ENCODE measurements at regions not wholly inside any gene's neighbourhood (a gene's known extent, or its start where the extent isn't known, plus 50 kb on each side); places are given as distances from the start of the nearest gene placed in this dataset.
"Not testable (repeated sequence)": the region's sequence is repeated elsewhere in the genome, so short reads cannot be mapped to it uniquely, and the experiment has no call there.

- DNase-seq = no peak
- 59 to 71% methylated on average over 4 of the region's 4 CpGs for WGBS, 2 donors
- no peaks in the 10 kb centered on the region for H3K36me3 ChIP-seq (ENCODE audit: control insufficient read depth in 1 of 2, insufficient read depth in 2 of 2, low read length in 1 of 2)
Observed at GRCh38 chr16:48956620-48957019, 325.0 kb downstream of the CBLN1 start.

GRCh38 chr16:48955837-48956236 is 325.8 kb downstream of the CBLN1 start:
- intact Hi-C loops (cut with DNase I) = no loop called here
- H3K27ac ChIP-seq (ENCODE audit: low read depth in 1 of 2, low read length in 2 of 2) = no peak overlapping the region
- ATAC-seq (ENCODE audit: low FRiP score) (no peak), DNase-seq (no peak)
- no peaks in the 10 kb centered on the region for H3K4me1 ChIP-seq (ENCODE audit: control insufficient read depth in 1 of 2, insufficient read depth in 2 of 2, low read length in 2 of 2)
- no peaks in the 10 kb centered on the region for H3K9me3 ChIP-seq (ENCODE audit: control insufficient read depth, low read length)
- WGBS, 2 donors = 46% methylated on average over 3 of the region's 3 CpGs
- H3K4me3 ChIP-seq (ENCODE audit: low read length in 2 of 2) = no peak overlapping the region
- H3K36me3 ChIP-seq (ENCODE audit: control insufficient read depth in 1 of 2, insufficient read depth in 2 of 2, low read length in 1 of 2) = no peaks in the 10 kb centered on the region
- H3K27me3 ChIP-seq (ENCODE audit: control insufficient read depth in 1 of 2, insufficient read depth in 2 of 2, low read length in 1 of 2) = no peaks in the 10 kb centered on the region

More at GRCh38 chr16:48956620-48957019, 325.0 kb downstream of the CBLN1 start:
- no peak overlapping the region for H3K4me3 ChIP-seq (ENCODE audit: low read length in 2 of 2)
- no peak for ATAC-seq (ENCODE audit: low FRiP score)
- no peaks in the 10 kb centered on the region for H3K4me1 ChIP-seq (ENCODE audit: control insufficient read depth in 1 of 2, insufficient read depth in 2 of 2, low read length in 2 of 2)
- no peaks in the 10 kb centered on the region for H3K27me3 ChIP-seq (ENCODE audit: control insufficient read depth in 1 of 2, insufficient read depth in 2 of 2, low read length in 1 of 2)
- no peaks in the 10 kb centered on the region for H3K9me3 ChIP-seq (ENCODE audit: control insufficient read depth, low read length)
- H3K27ac ChIP-seq (ENCODE audit: low read depth in 1 of 2, low read length in 2 of 2) = no peak overlapping the region
- intact Hi-C loops (cut with DNase I) = no loop called here

DNA sequence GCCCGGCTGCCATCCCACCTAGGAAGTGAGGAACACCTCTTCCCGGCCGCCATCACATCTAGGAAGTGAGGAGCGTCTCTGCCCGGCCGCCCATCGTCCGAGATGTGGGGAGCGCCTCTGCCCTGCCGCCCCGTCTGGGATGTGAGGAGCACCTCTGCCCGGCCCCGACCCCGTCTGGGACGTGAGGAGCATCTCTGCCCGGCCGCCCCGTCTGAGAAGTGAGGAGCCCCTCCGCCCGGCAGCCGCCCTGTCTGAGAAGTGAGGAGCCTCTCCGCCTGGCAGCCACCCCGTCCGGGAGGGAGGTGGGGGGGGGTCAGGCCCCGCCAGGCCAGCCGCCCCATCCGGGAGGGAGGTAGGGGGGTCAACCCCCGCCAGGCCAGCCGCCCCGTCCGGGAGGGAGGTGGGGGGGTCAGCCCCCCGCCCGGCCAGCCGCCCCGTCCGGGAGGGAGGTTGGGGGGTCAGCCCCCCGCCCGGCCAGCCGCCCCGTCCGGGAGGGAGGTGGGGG is 330.0 kb downstream of the CBLN1 start:
- H3K4me1 ChIP-seq (ENCODE audit: control insufficient read depth in 1 of 2, insufficient read depth in 2 of 2, low read length in 2 of 2); H3K4me3 ChIP-seq (ENCODE audit: low read length in 2 of 2); H3K27me3 ChIP-seq (ENCODE audit: control insufficient read depth in 1 of 2, insufficient read depth in 2 of 2, low read length in 1 of 2); H3K9me3 ChIP-seq (ENCODE audit: control insufficient read depth, low read length); DNase-seq; H3K27ac ChIP-seq (ENCODE audit: low read depth in 1 of 2, low read length in 2 of 2); ATAC-seq (ENCODE audit: low FRiP score); H3K36me3 ChIP-seq (ENCODE audit: control insufficient read depth in 1 of 2, insufficient read depth in 2 of 2, low read length in 1 of 2); intact Hi-C loops (cut with DNase I): not testable (repeated sequence)
- 90 to 92% methylated on average over 20 to 35 of the region's 41 CpGs for WGBS, 2 donors

DNA sequence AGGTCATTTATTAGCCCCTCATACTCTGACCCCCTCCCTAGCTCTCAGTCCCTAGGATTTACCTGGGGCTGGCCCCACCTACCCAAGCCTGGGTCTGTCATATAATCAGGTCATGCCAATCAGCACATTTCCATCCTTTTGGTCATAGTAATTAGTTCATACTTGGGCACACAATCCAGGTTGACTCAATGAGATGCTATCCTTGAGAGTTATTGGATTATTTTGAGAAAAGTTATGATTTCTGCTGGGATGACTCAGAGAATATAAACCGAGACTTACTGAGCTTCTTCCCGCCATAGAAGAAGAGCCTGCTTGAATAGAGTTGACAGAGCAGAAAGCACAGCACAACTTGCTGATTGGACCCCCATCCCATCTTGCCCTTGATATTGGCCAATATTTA is 331.5 kb downstream of the CBLN1 start:
- 85 to 90% methylated on average over 2 of the region's 2 CpGs for whole genome bisulfite sequencing, 2 donors
- no peaks in the 10 kb centered on the region for H3K36me3 ChIP-seq (ENCODE audit: control insufficient read depth in 1 of 2, insufficient read depth in 2 of 2, low read length in 1 of 2)
- H3K27me3 ChIP-seq (ENCODE audit: control insufficient read depth in 1 of 2, insufficient read depth in 2 of 2, low read length in 1 of 2) = no peaks in the 10 kb centered on the region
- ATAC-seq (ENCODE audit: low FRiP score) (no peak), DNase-seq (no peak)
- intact Hi-C loops (cut with DNase I) = no loop called here
- no peak overlapping the region for H3K4me3 ChIP-seq (ENCODE audit: low read length in 2 of 2)
- no peak overlapping the region for H3K27ac ChIP-seq (ENCODE audit: low read depth in 1 of 2, low read length in 2 of 2)
- H3K4me1 ChIP-seq (ENCODE audit: control insufficient read depth in 1 of 2, insufficient read depth in 2 of 2, low read length in 2 of 2) = no peaks in the 10 kb centered on the region
- no peaks in the 10 kb centered on the region for H3K9me3 ChIP-seq (ENCODE audit: control insufficient read depth, low read length)

GRCh38 chr16:48949636-48950035 is 332.0 kb downstream of the CBLN1 start:
- H3K36me3 ChIP-seq (ENCODE audit: control insufficient read depth in 1 of 2, insufficient read depth in 2 of 2, low read length in 1 of 2) = no peaks in the 10 kb centered on the region
- H3K4me1 ChIP-seq (ENCODE audit: control insufficient read depth in 1 of 2, insufficient read depth in 2 of 2, low read length in 2 of 2) = no peaks in the 10 kb centered on the region
- no peak for DNase-seq
- WGBS, 2 donors = 78 to 84% methylated on average over 2 of the region's 2 CpGs
- H3K27ac ChIP-seq (ENCODE audit: low read depth in 1 of 2, low read length in 2 of 2) = no peak overlapping the region
- no peak for ATAC-seq (ENCODE audit: low FRiP score)
- no peak overlapping the region for H3K4me3 ChIP-seq (ENCODE audit: low read length in 2 of 2)
- H3K27me3 ChIP-seq (ENCODE audit: control insufficient read depth in 1 of 2, insufficient read depth in 2 of 2, low read length in 1 of 2) = no peaks in the 10 kb centered on the region
- H3K9me3 ChIP-seq (ENCODE audit: control insufficient read depth, low read length) = no peaks in the 10 kb centered on the region
- intact Hi-C loops (cut with DNase I) = no loop called here

- ATAC-seq (ENCODE audit: low FRiP score) (no peak), DNase-seq (no peak)
- Histone ChIP-seq H3K4me1 (ENCODE audit: control insufficient read depth in 1 of 2, insufficient read depth in 2 of 2, low read length in 2 of 2) (no peaks in the 10 kb centered on the region), H3K9me3 (ENCODE audit: control insufficient read depth, low read length) (no peaks in the 10 kb centered on the region), H3K4me3 (ENCODE audit: low read length in 2 of 2) (no peak overlapping the region), H3K27ac (ENCODE audit: low read depth in 1 of 2, low read length in 2 of 2) (no peak overlapping the region), H3K36me3 (ENCODE audit: control insufficient read depth in 1 of 2, insufficient read depth in 2 of 2, low read length in 1 of 2) (no peaks in the 10 kb centered on the region), H3K27me3 (ENCODE audit: control insufficient read depth in 1 of 2, insufficient read depth in 2 of 2, low read length in 1 of 2) (no peaks in the 10 kb centered on the region)
- intact Hi-C loops (cut with DNase I) = no loop called here
- WGBS, 2 donors = 78 to 79% methylated on average over 3 of the region's 3 CpGs
Observed at GRCh38 chr16:48948911-48949310, 332.7 kb downstream of the CBLN1 start.

DNA sequence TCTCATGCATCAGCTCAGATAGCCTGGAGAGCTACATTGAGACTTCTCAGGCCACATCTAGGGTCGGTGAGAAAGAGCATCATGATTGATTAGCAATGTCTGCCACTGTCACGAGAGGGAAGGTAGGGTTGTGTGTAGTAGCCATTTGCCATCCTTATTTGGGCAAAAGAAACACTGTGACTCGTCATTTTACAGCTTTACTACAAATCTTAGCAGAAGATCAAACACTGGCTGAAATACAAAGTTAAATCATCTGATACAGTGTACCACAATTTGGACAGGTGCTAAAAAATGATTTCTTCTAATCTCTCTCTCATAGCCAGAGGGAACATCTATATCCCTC is 334.3 kb downstream of the CBLN1 start:
- Histone ChIP-seq H3K27me3 (ENCODE audit: control insufficient read depth in 1 of 2, insufficient read depth in 2 of 2, low read length in 1 of 2) (no peaks in the 10 kb centered on the region), H3K36me3 (ENCODE audit: control insufficient read depth in 1 of 2, insufficient read depth in 2 of 2, low read length in 1 of 2) (no peaks in the 10 kb centered on the region), H3K9me3 (ENCODE audit: control insufficient read depth, low read length) (no peaks in the 10 kb centered on the region), H3K27ac (ENCODE audit: low read depth in 1 of 2, low read length in 2 of 2) (no peak overlapping the region), H3K4me1 (ENCODE audit: control insufficient read depth in 1 of 2, insufficient read depth in 2 of 2, low read length in 2 of 2) (no peaks in the 10 kb centered on the region), H3K4me3 (ENCODE audit: low read length in 2 of 2) (no peak overlapping the region)
- no peak for ATAC-seq (ENCODE audit: low FRiP score)
- intact Hi-C loops (cut with DNase I) = no loop called here
- DNase-seq = no peak
- WGBS, 2 donors = 15 to 22% methylated on average over 3 of the region's 3 CpGs

GRCh38 chr16:48946686-48947370 is 334.8 kb downstream of the CBLN1 start:
- Histone ChIP-seq H3K4me3 (ENCODE audit: low read length in 2 of 2) (no peak overlapping the region), H3K27ac (ENCODE audit: low read depth in 1 of 2, low read length in 2 of 2) (no peak overlapping the region), H3K4me1 (ENCODE audit: control insufficient read depth in 1 of 2, insufficient read depth in 2 of 2, low read length in 2 of 2) (no peaks in the 10 kb centered on the region), H3K9me3 (ENCODE audit: control insufficient read depth, low read length) (no peaks in the 10 kb centered on the region), H3K27me3 (ENCODE audit: control insufficient read depth in 1 of 2, insufficient read depth in 2 of 2, low read length in 1 of 2) (no peaks in the 10 kb centered on the region), H3K36me3 (ENCODE audit: control insufficient read depth in 1 of 2, insufficient read depth in 2 of 2, low read length in 1 of 2) (no peaks in the 10 kb centered on the region)
- WGBS, 2 donors = 15 to 19% methylated on average over 6 of the region's 6 CpGs
- ATAC-seq (ENCODE audit: low FRiP score) = no peak
- intact Hi-C loops (cut with DNase I) = no loop called here
- DNase-seq = no peak

GRCh38 chr16:48942996-48943395 is 333.0 kb upstream of the N4BP1 start:
- no peak for DNase-seq
- no peaks in the 10 kb centered on the region for H3K9me3 ChIP-seq (ENCODE audit: control insufficient read depth, low read length)
- H3K36me3 ChIP-seq (ENCODE audit: control insufficient read depth in 1 of 2, insufficient read depth in 2 of 2, low read length in 1 of 2) = no peaks in the 10 kb centered on the region
- intact Hi-C loops (cut with DNase I) = no loop called here
- WGBS, 2 donors = 69 to 70% methylated on average over 3 of the region's 3 CpGs
- H3K4me1 ChIP-seq (ENCODE audit: control insufficient read depth in 1 of 2, insufficient read depth in 2 of 2, low read length in 2 of 2) = no peaks in the 10 kb centered on the region
- no peak for ATAC-seq (ENCODE audit: low FRiP score)
- H3K4me3 ChIP-seq (ENCODE audit: low read length in 2 of 2) = no peak overlapping the region
- no peaks in the 10 kb centered on the region for H3K27me3 ChIP-seq (ENCODE audit: control insufficient read depth in 1 of 2, insufficient read depth in 2 of 2, low read length in 1 of 2)
- H3K27ac ChIP-seq (ENCODE audit: low read depth in 1 of 2, low read length in 2 of 2) = no peak overlapping the region

All from aorta (tissue), 5 donors.